Keratinocyte (primary cell): ENCODE measurements at regions not wholly inside any gene's neighbourhood (a gene's known extent, or its start where the extent isn't known, plus 50 kb on each side); places are given as distances from the start of the nearest gene placed in this dataset.
A peak's percentile ranks its signal among the peaks of the same experiment; 100 is the strongest.

Experiments
- DNase-seq: peaks from one replicate; pipeline ENCODE4 v3.0.0-alpha.2; 2011; ENCODE audit warnings: low read depth, missing footprints, low spot score
- FAIRE-seq: peaks from 2 replicates; lab custom pipeline; 2011; peaks lifted over from hg19 to GRCh38; lab: Jason Lieb, UNC
- H2AFZ ChIP-seq: 2 replicates; pipeline ENCODE4 v1.6.0; 2012; ENCODE audit warnings: low read length, control low read depth, inconsistent platforms; ENCODE audit not compliant: control insufficient read depth
- H3K27ac ChIP-seq: 2 replicates; pipeline ENCODE4 v1.5.1; 2011; ENCODE audit warnings: low read length; ENCODE audit not compliant: control insufficient read depth, insufficient read depth
- H3K27me3 ChIP-seq: 3 replicates; pipeline ENCODE4 v1.6.0; 2011; ENCODE audit warnings: low read length; ENCODE audit not compliant: control insufficient read depth, insufficient read depth; ENCODE audit errors: extremely low read depth
- H3K36me3 ChIP-seq, 2 experiments: 2 replicates in 1 of 2; 3 replicates in 1 of 2; pipeline ENCODE4 v1.5.1; 2011; ENCODE audit warnings: low read length in 2 of 2, mild to moderate bottlenecking in 1 of 2; ENCODE audit not compliant: control insufficient read depth in 2 of 2, insufficient read depth in 2 of 2; ENCODE audit errors: extremely low read depth in 1 of 2
- H3K4me1 ChIP-seq: 3 replicates; pipeline ENCODE4 v1.5.1; 2011; ENCODE audit warnings: low read length; ENCODE audit not compliant: control insufficient read depth, insufficient read depth; ENCODE audit errors: extremely low read depth
- H3K4me2 ChIP-seq: 3 replicates; pipeline ENCODE4 v1.6.0; 2011; ENCODE audit warnings: low read depth, low read length; ENCODE audit not compliant: control insufficient read depth, insufficient read depth; ENCODE audit errors: extremely low read depth
- H3K4me3 ChIP-seq, 3 experiments: fragments of 200-600 bp in 1 of 3; sonication (generic) in 1 of 3; 2 replicates in 2 of 3; 3 replicates in 1 of 3; pipeline ENCODE4 v1.5.1; 2011 to 2016; ENCODE audit warnings: low read length in 3 of 3, mild to moderate bottlenecking in 3 of 3, control low read depth in 2 of 3, inconsistent platforms in 1 of 3, low read depth in 1 of 3, mixed read lengths in 1 of 3, mixed run types in 1 of 3, moderate library complexity in 1 of 3; ENCODE audit not compliant: control insufficient read depth in 2 of 3, insufficient read depth in 2 of 3; ENCODE audit errors: extremely low read depth in 1 of 3
- H3K79me2 ChIP-seq: 2 replicates; pipeline ENCODE4 v1.6.0; 2012; ENCODE audit warnings: low read length; ENCODE audit not compliant: control insufficient read depth, insufficient read depth
- H3K9ac ChIP-seq: 3 replicates; pipeline ENCODE4 v1.6.0; 2011; ENCODE audit warnings: low read length; ENCODE audit not compliant: control insufficient read depth, insufficient read depth; ENCODE audit errors: extremely low read depth
- H3K9me1 ChIP-seq: 3 replicates; pipeline ENCODE4 v1.6.0; 2011; ENCODE audit warnings: low read length; ENCODE audit not compliant: control insufficient read depth, insufficient read depth; ENCODE audit errors: extremely low read depth
- H3K9me3 ChIP-seq: 2 replicates; pipeline ENCODE4 v1.5.1; 2012; ENCODE audit warnings: low read depth, low read length; ENCODE audit not compliant: control insufficient read depth
- H4K20me1 ChIP-seq: 3 replicates; pipeline ENCODE4 v1.6.0; 2011; ENCODE audit warnings: low read length; ENCODE audit not compliant: control insufficient read depth, insufficient read depth; ENCODE audit errors: extremely low read depth
- EZH2 ChIP-seq: IDR thresholded peaks from one replicate; pipeline ENCODE4 v1.6.1; 2012; ENCODE audit warnings: inconsistent platforms, mild to moderate bottlenecking, low read length, moderate library complexity
- dilution Hi-C: fragments of 300-500 bp; cut with MboI; formaldehyde crosslinking; loops from one replicate; pipeline ENCODE4 v1.7.0; 2020; ENCODE audit warnings: low sequenced_read_pairs; ENCODE audit not compliant: extremely low pct_ligation_motif_present
- TF ChIP-seq, protein P1 (sequence below), 3 experiments: IDR thresholded peaks in 1 of 3; conservative IDR thresholded peaks in 1 of 3; optimal IDR thresholded peaks in 1 of 3; 2 replicates in 2 of 3; 3 replicates in 1 of 3; pipeline versions ENCODE3 to v1.5.1; 2011; ENCODE audit warnings: low read length in 3 of 3, mild to moderate bottlenecking in 3 of 3, moderate library complexity in 2 of 3, control low read depth in 1 of 3, inconsistent platforms in 1 of 3; ENCODE audit not compliant: insufficient read depth in 2 of 3; ENCODE audit errors: extremely low read depth in 1 of 3

DNA sequence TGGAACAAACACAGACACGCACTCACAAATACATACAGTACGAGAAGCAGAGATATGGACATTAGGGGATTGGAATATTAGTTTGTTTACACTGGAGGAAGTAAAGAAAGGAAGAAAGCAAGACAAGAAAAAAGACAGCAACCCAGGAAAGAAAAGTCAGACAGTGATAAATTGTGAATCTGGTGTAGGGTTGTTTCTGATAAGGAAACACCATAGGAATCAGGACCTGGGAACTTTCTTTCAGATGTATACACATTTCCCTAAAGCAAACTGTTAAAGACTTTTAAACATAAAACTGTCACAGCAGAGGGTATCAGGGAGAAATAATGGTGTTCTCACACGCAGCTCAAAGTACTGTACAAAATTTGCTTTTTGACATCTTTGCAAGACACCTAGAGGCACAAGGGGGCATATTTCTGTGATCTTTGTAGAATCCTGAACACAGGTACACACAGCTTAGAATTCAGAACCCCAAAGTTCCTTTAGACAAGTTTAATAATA, 153.7 kb downstream of the TUSC7 start:
- no peak for FAIRE-seq
- no peaks in the 10 kb centered on the region for H3K9me1 ChIP-seq
- no peak overlapping the region for H3K4me3 ChIP-seq
- no peaks in the 10 kb centered on the region for H4K20me1 ChIP-seq
- H3K27ac ChIP-seq = no peak overlapping the region
- no peaks in the 10 kb centered on the region for H3K79me2 ChIP-seq
- DNase-seq = no peak
- no peaks in the 10 kb centered on the region for H3K36me3 ChIP-seq
- no peak overlapping the region for H2AFZ ChIP-seq
- no peak for TF ChIP-seq EZH2
- TF ChIP-seq, protein P1, sequence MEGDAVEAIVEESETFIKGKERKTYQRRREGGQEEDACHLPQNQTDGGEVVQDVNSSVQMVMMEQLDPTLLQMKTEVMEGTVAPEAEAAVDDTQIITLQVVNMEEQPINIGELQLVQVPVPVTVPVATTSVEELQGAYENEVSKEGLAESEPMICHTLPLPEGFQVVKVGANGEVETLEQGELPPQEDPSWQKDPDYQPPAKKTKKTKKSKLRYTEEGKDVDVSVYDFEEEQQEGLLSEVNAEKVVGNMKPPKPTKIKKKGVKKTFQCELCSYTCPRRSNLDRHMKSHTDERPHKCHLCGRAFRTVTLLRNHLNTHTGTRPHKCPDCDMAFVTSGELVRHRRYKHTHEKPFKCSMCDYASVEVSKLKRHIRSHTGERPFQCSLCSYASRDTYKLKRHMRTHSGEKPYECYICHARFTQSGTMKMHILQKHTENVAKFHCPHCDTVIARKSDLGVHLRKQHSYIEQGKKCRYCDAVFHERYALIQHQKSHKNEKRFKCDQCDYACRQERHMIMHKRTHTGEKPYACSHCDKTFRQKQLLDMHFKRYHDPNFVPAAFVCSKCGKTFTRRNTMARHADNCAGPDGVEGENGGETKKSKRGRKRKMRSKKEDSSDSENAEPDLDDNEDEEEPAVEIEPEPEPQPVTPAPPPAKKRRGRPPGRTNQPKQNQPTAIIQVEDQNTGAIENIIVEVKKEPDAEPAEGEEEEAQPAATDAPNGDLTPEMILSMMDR (optimal IDR thresholded peaks at IDR 0.05 in 1 of 3, IDR thresholded peaks at IDR 0.05 in 1 of 3, conservative IDR thresholded peaks at IDR 0.05 in 1 of 3; ENCODE audit: extremely low read depth in 1 of 3, insufficient read depth in 2 of 3, low read length in 3 of 3) = no peak
- no peaks in the 10 kb centered on the region for H3K27me3 ChIP-seq
- no peaks in the 10 kb centered on the region for H3K4me1 ChIP-seq
- no peak overlapping the region for H3K4me2 ChIP-seq
- no peak overlapping the region for H3K9ac ChIP-seq
- H3K9me3 ChIP-seq = no peaks in the 10 kb centered on the region
- dilution Hi-C loops = no loop called here

DNA sequence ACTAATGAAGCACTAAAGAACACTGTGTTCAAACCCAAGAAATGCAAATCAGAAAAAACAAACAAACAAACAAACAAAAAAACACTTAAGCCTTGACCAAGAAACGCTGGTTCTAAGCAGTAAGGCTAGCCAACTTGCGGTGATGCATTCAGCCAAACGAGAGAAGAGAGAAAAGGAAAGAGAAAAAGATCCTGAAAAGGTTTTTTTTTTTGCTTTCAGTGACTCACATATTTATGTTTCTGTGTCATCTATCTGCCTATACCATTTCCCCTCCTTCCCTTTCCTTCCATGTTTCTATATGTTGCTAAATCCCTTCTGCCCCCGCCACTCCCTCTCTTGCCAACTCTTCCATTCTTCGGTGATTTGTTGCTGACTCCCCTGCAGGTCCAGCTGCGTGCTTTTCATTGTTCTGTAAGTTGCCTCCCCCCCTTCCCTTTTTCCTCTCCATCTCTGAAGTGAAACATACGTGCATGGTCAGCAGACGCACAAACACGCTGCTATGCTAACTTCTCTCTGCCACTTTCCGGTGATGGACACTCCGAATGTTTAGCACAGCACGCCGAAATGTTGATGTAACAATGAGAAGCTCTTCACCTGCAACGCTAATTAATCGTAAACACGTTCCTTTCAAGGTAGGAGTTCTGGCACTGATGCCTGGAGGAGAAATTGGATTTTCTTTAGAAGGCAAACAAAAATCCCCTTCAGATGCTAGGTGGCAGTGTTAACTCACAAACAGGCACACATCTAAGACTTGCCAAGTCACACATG, 154.4 kb downstream of the TUSC7 start:
- dilution Hi-C loops = no loop called here
- no peak overlapping the region for H2AFZ ChIP-seq
- H3K9ac ChIP-seq = no peak overlapping the region
- H4K20me1 ChIP-seq = no peaks in the 10 kb centered on the region
- no peaks in the 10 kb centered on the region for H3K4me1 ChIP-seq
- no peak overlapping the region for H3K4me3 ChIP-seq
- peak overlapping the region; percentile 14 for H3K4me2 ChIP-seq
- H3K9me1 ChIP-seq = no peaks in the 10 kb centered on the region
- H3K27ac ChIP-seq = no peak overlapping the region
- no peak for FAIRE-seq
- no peaks in the 10 kb centered on the region for H3K27me3 ChIP-seq
- no peaks in the 10 kb centered on the region for H3K79me2 ChIP-seq
- TF ChIP-seq EZH2 = no peak
- TF ChIP-seq, protein P1 (optimal IDR thresholded peaks at IDR 0.05 in 1 of 3, IDR thresholded peaks at IDR 0.05 in 1 of 3, conservative IDR thresholded peaks at IDR 0.05 in 1 of 3; ENCODE audit: extremely low read depth in 1 of 3, insufficient read depth in 2 of 3, low read length in 3 of 3) = peak; percentile 12 to 30 (median 18)
- DNase-seq = no peak
- no peaks in the 10 kb centered on the region for H3K36me3 ChIP-seq
- H3K9me3 ChIP-seq = no peaks in the 10 kb centered on the region
